ENCODE measurements at regions not wholly inside any gene's neighbourhood (a gene's known extent, or its start where the extent isn't known, plus 50 kb on each side); places are given as distances from the start of the nearest gene placed in this dataset.

GRCh38 chr12:17680220-17680619, 409.8 kb downstream of the RERGL start:
- TF ChIP-seq, protein P1, sequence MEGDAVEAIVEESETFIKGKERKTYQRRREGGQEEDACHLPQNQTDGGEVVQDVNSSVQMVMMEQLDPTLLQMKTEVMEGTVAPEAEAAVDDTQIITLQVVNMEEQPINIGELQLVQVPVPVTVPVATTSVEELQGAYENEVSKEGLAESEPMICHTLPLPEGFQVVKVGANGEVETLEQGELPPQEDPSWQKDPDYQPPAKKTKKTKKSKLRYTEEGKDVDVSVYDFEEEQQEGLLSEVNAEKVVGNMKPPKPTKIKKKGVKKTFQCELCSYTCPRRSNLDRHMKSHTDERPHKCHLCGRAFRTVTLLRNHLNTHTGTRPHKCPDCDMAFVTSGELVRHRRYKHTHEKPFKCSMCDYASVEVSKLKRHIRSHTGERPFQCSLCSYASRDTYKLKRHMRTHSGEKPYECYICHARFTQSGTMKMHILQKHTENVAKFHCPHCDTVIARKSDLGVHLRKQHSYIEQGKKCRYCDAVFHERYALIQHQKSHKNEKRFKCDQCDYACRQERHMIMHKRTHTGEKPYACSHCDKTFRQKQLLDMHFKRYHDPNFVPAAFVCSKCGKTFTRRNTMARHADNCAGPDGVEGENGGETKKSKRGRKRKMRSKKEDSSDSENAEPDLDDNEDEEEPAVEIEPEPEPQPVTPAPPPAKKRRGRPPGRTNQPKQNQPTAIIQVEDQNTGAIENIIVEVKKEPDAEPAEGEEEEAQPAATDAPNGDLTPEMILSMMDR (IDR thresholded peaks at IDR 0.05) = no peak
- no peak for TF ChIP-seq PHF8 (IDR thresholded peaks at IDR 0.05; ENCODE audit: borderline replicate concordance, low read depth)
- no peak for TF ChIP-seq SREBF2 (IDR thresholded peaks at IDR 0.05)
- no peak for TF ChIP-seq KDM1A (IDR thresholded peaks at IDR 0.05; ENCODE audit: low read depth)
- no peak for TF ChIP-seq HOXB5 (CRISPR knock-in tag; IDR thresholded peaks at IDR 0.05)
- TF ChIP-seq NR3C1 (IDR thresholded peaks at IDR 0.05) = no peak
- TF ChIP-seq POLR2A (IDR thresholded peaks at IDR 0.05; ENCODE audit: low read length) = no peak
- TF ChIP-seq MAX (IDR thresholded peaks at IDR 0.05) = no peak
- TF ChIP-seq RFX5 (IDR thresholded peaks at IDR 0.05) = no peak
- TF ChIP-seq CHD4 (IDR thresholded peaks at IDR 0.05; ENCODE audit: borderline replicate concordance) = no peak
- TF ChIP-seq MAFK (IDR thresholded peaks at IDR 0.05; ENCODE audit: partially characterized antibody) = no peak
- no peak for TF ChIP-seq CEBPB (IDR thresholded peaks at IDR 0.05)
- TF ChIP-seq, protein P2, sequence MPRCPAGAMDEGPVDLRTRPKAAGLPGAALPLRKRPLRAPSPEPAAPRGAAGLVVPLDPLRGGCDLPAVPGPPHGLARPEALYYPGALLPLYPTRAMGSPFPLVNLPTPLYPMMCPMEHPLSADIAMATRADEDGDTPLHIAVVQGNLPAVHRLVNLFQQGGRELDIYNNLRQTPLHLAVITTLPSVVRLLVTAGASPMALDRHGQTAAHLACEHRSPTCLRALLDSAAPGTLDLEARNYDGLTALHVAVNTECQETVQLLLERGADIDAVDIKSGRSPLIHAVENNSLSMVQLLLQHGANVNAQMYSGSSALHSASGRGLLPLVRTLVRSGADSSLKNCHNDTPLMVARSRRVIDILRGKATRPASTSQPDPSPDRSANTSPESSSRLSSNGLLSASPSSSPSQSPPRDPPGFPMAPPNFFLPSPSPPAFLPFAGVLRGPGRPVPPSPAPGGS (IDR thresholded peaks at IDR 0.05) = no peak
- TF ChIP-seq EP300 (IDR thresholded peaks at IDR 0.05) = no peak
